ENCODE measurements at regions not wholly inside any gene's neighbourhood (a gene's known extent, or its start where the extent isn't known, plus 50 kb on each side); places are given as distances from the start of the nearest gene placed in this dataset.

- no peak for TF ChIP-seq CTCF (IDR thresholded peaks at IDR 0.05)
- no peak for TF ChIP-seq POLR2AphosphoS5 (IDR thresholded peaks at IDR 0.05; ENCODE audit: low read depth, low read length)
- no peak for TF ChIP-seq SIN3A (IDR thresholded peaks at IDR 0.05; ENCODE audit: borderline replicate concordance, insufficient read depth, low read depth, low read length)
- no peak for TF ChIP-seq REST (IDR thresholded peaks at IDR 0.05; ENCODE audit: insufficient read depth in 1 of 2, low read depth in 2 of 2, low read length in 1 of 2)
Observed at GRCh38 chr4:137934046-137934445, 308.1 kb downstream of the SLC7A11 start.

Measured in Panc1 (cell line).